ENCODE measurements at regions not wholly inside any gene's neighbourhood (a gene's known extent, or its start where the extent isn't known, plus 50 kb on each side); places are given as distances from the start of the nearest gene placed in this dataset.

- no peak for TF ChIP-seq CTCF (IDR thresholded peaks at IDR 0.05; ENCODE audit: low read depth, low read length)
- TF ChIP-seq POLR2A (IDR thresholded peaks at IDR 0.05; ENCODE audit: extremely low read depth, insufficient read length), result no peak
- TF ChIP-seq MAX (IDR thresholded peaks at IDR 0.05; ENCODE audit: low read depth, low read length), result no peak
These were observed 622.6 kb downstream of the RNF144B start for GRCh38 chr6:19009769-19010168.
